PFSK-1 (cell line): ENCODE measurements at regions not wholly inside any gene's neighbourhood (a gene's known extent, or its start where the extent isn't known, plus 50 kb on each side); places are given as distances from the start of the nearest gene placed in this dataset.

Source experiments
- FOXP2 ChIP-seq: optimal IDR thresholded peaks from 2 replicates; pipeline ENCODE3; 2011; ENCODE audit warnings: borderline replicate concordance, control low read depth, inconsistent platforms; ENCODE audit not compliant: insufficient read depth; ENCODE audit errors: extremely low read length, extremely low read depth
- POLR2AphosphoS5 ChIP-seq: IDR thresholded peaks from 2 replicates; pipeline ENCODE4 v1.6.1; 2012; ENCODE audit warnings: low read depth, mild to moderate bottlenecking, control low read depth, low read length, moderate library complexity
- SIN3A ChIP-seq: IDR thresholded peaks from 2 replicates; pipeline ENCODE4 v1.6.1; 2012; ENCODE audit warnings: mild to moderate bottlenecking, low read length, moderate library complexity, borderline replicate concordance; ENCODE audit not compliant: insufficient read depth
- TAF1 ChIP-seq: IDR thresholded peaks from 2 replicates; pipeline ENCODE4 v1.6.1; 2012; ENCODE audit warnings: low read length, control low read depth, borderline replicate concordance; ENCODE audit not compliant: insufficient read depth
- TF ChIP-seq, protein P1 (sequence below), 2 experiments: IDR thresholded peaks; 2 replicates each; pipeline versions ENCODE4 v1.6.1 to v1.8.0; 2011 to 2012; ENCODE audit warnings: low read depth in 2 of 2, low read length in 2 of 2, control low read depth in 1 of 2, inconsistent platforms in 1 of 2, mild to moderate bottlenecking in 1 of 2, moderate library complexity in 1 of 2; ENCODE audit not compliant: insufficient read depth in 1 of 2

DNA sequence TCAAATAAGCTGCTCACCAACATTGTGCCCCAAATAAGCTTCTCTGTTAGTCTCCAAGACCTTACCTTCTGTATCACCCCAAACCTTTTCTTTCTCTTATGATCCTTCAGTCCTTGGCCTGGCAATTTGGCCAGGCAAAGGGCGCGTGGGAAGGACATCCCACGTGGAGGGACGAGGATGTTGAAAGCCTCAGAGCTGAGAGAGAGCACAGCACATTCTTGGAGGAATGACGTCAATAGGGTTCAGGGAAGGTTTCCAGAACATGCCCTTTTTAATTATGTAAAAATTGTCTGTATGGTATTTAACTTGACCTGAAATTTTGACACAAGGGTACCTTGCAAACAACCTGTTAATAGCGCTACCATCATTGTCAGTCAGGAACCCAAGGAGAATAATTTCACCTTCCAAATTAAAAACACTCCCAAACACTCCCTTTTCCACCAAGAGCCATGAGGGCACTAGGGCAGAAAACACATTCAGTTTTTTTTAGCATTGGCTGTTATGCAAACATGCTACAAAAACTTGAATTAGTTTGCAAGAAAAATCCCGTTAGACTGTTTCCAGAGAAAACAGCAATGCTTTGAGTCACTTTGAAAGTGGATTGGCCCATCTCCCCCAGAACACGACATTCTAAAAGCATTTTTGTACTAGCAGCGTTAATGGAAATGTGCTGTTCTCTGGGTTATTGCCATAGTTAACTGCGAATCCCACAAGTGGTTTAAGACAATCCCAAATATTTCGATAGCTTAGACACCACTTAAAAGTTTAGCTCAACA, 183.2 kb upstream of the PUDP start:
- TF ChIP-seq, protein P1, sequence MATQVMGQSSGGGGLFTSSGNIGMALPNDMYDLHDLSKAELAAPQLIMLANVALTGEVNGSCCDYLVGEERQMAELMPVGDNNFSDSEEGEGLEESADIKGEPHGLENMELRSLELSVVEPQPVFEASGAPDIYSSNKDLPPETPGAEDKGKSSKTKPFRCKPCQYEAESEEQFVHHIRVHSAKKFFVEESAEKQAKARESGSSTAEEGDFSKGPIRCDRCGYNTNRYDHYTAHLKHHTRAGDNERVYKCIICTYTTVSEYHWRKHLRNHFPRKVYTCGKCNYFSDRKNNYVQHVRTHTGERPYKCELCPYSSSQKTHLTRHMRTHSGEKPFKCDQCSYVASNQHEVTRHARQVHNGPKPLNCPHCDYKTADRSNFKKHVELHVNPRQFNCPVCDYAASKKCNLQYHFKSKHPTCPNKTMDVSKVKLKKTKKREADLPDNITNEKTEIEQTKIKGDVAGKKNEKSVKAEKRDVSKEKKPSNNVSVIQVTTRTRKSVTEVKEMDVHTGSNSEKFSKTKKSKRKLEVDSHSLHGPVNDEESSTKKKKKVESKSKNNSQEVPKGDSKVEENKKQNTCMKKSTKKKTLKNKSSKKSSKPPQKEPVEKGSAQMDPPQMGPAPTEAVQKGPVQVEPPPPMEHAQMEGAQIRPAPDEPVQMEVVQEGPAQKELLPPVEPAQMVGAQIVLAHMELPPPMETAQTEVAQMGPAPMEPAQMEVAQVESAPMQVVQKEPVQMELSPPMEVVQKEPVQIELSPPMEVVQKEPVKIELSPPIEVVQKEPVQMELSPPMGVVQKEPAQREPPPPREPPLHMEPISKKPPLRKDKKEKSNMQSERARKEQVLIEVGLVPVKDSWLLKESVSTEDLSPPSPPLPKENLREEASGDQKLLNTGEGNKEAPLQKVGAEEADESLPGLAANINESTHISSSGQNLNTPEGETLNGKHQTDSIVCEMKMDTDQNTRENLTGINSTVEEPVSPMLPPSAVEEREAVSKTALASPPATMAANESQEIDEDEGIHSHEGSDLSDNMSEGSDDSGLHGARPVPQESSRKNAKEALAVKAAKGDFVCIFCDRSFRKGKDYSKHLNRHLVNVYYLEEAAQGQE (IDR thresholded peaks at IDR 0.05; ENCODE audit: insufficient read depth in 1 of 2, low read depth in 2 of 2, low read length in 2 of 2) = no peak
- TF ChIP-seq POLR2AphosphoS5 (no peak), SIN3A (no peak), TAF1 (no peak), FOXP2 (no peak)
